ENCODE measurements at regions not wholly inside any gene's neighbourhood (a gene's known extent, or its start where the extent isn't known, plus 50 kb on each side); places are given as distances from the start of the nearest gene placed in this dataset.
"Not testable (repeated sequence)": the region's sequence is repeated elsewhere in the genome, so short reads cannot be mapped to it uniquely, and the experiment has no call there.

DNA sequence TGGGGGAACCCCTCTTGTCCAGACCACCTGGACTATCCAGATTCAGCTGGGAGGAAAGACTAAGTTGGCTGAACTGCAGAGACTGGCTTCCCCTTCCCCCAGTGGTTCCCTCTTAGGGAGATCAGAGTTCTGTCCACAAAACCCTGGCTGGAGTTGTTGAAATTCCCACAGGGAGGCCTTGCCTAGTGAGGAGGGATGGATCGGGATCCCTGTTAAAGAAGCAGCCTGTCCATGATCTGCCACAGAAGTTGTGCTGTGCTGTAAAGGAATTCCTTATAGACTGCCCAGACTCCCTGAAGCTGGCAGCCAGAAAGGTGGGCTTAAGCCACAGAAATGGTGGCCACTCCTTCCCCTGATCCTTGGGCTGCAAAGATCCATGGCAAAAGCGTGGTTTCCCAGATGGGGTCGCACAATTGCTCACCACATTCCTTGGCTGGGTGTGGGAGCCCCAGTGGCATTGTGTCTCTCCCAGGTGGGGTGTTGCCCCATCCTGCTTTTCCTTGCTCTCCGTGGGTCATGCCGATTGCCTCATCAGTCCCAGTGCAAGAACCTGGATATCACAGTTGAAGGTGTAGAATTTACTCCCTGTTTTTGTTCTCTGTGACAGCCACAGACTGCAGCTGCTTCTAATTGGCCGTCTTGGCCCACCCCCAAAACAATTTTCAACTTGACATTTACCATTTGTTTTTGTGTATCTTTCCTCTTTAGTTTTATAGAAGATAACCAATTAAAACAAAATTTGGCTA, 342.4 kb downstream of the FGF10 start:
- Histone ChIP-seq H3K36me3 (ENCODE audit: control insufficient read depth in 1 of 2, insufficient read depth in 2 of 2, low read depth in 1 of 2, low read length in 2 of 2) (no peaks in the 10 kb centered on the region), H3K79me1 (replicated peaks; ENCODE audit: low read length, poor library complexity, severe bottlenecking) (no peaks in the 10 kb centered on the region)
- DNase-seq: no peak

GRCh38 chr5:44044549-44044948, 344.7 kb downstream of the FGF10 start:
- 74% methylated on average over 4 of the region's 4 CpGs for WGBS
- not testable (repeated sequence) for H2AK5ac ChIP-seq (ENCODE audit: low read length, severe bottlenecking); H3K36me3 ChIP-seq (ENCODE audit: control insufficient read depth in 1 of 2, insufficient read depth in 2 of 2, low read depth in 1 of 2, low read length in 2 of 2); H3K23ac ChIP-seq (ENCODE audit: low read length in 2 of 2); H3K9me3 ChIP-seq (ENCODE audit: control insufficient read depth, low read length); DNase-seq; H3K18ac ChIP-seq (ENCODE audit: low read depth in 1 of 2, low read length in 2 of 2); H4K8ac ChIP-seq (ENCODE audit: low read length); H3K27ac ChIP-seq (ENCODE audit: low read length, poor library complexity, severe bottlenecking); H2AFZ ChIP-seq (ENCODE audit: low read depth, low read length); H3K14ac ChIP-seq (ENCODE audit: low read length in 2 of 2); H3K4me1 ChIP-seq (ENCODE audit: control insufficient read depth, insufficient read depth, low read depth, low read length); H3K4ac ChIP-seq (ENCODE audit: low read depth in 1 of 2, low read length in 2 of 2); H2BK15ac ChIP-seq (ENCODE audit: low read depth, poor library complexity, severe bottlenecking); H4K91ac ChIP-seq (ENCODE audit: low read length); H3K27me3 ChIP-seq (ENCODE audit: control insufficient read depth in 1 of 2, insufficient read depth in 1 of 2, low read length in 2 of 2); H2BK120ac ChIP-seq (ENCODE audit: low read depth, low read length); H3K79me1 ChIP-seq (replicated peaks; ENCODE audit: low read length, poor library complexity, severe bottlenecking); H3K4me3 ChIP-seq (ENCODE audit: insufficient read depth in 1 of 2, low read depth in 1 of 2, low read length in 2 of 2); H3K4me2 ChIP-seq (ENCODE audit: low read length, poor library complexity, severe bottlenecking); H3K9ac ChIP-seq (ENCODE audit: low read length); H2BK12ac ChIP-seq (ENCODE audit: low read length in 2 of 2); H2BK5ac ChIP-seq (ENCODE audit: low read depth, low read length, poor library complexity, severe bottlenecking)

More for the DNA sequence above, 342.4 kb downstream of the FGF10 start:
- 87% methylated on average over 5 of the region's 6 CpGs for WGBS
- H3K23ac ChIP-seq (ENCODE audit: low read length in 2 of 2): no peak overlapping the region
- no peak overlapping the region for H3K14ac ChIP-seq (ENCODE audit: low read length in 2 of 2)
- H3K4me1 ChIP-seq (ENCODE audit: control insufficient read depth, insufficient read depth, low read depth, low read length): no peaks in the 10 kb centered on the region
- H2BK12ac ChIP-seq (ENCODE audit: low read length in 2 of 2): no peak overlapping the region
- no peak overlapping the region for H4K8ac ChIP-seq (ENCODE audit: low read length)
- no peak overlapping the region for H3K27ac ChIP-seq (ENCODE audit: low read length, poor library complexity, severe bottlenecking)
- no peak overlapping the region for H3K9ac ChIP-seq (ENCODE audit: low read length)
- no peak overlapping the region for H3K4me3 ChIP-seq (ENCODE audit: insufficient read depth in 1 of 2, low read depth in 1 of 2, low read length in 2 of 2)
- no peak overlapping the region for H2BK15ac ChIP-seq (ENCODE audit: low read depth, poor library complexity, severe bottlenecking)
- H3K18ac ChIP-seq (ENCODE audit: low read depth in 1 of 2, low read length in 2 of 2): no peak overlapping the region
- no peak overlapping the region for H4K91ac ChIP-seq (ENCODE audit: low read length)
- H2AK5ac ChIP-seq (ENCODE audit: low read length, severe bottlenecking): no peak overlapping the region
- no peaks in the 10 kb centered on the region for H3K27me3 ChIP-seq (ENCODE audit: control insufficient read depth in 1 of 2, insufficient read depth in 1 of 2, low read length in 2 of 2)
- H2AFZ ChIP-seq (ENCODE audit: low read depth, low read length): no peak overlapping the region
- H2BK5ac ChIP-seq (ENCODE audit: low read depth, low read length, poor library complexity, severe bottlenecking): no peak overlapping the region
- no peak overlapping the region for H3K4me2 ChIP-seq (ENCODE audit: low read length, poor library complexity, severe bottlenecking)
- H2BK120ac ChIP-seq (ENCODE audit: low read depth, low read length): no peak overlapping the region
- peaks cover 5% of the 10 kb centered on the region for H3K9me3 ChIP-seq (ENCODE audit: control insufficient read depth, low read length)
- no peak overlapping the region for H3K4ac ChIP-seq (ENCODE audit: low read depth in 1 of 2, low read length in 2 of 2)

- H2BK120ac ChIP-seq (ENCODE audit: low read depth, low read length): no peak overlapping the region
- H3K9me3 ChIP-seq (ENCODE audit: control insufficient read depth, low read length): no peaks in the 10 kb centered on the region
- no peak overlapping the region for H3K9ac ChIP-seq (ENCODE audit: low read length)
- H2BK12ac ChIP-seq (ENCODE audit: low read length in 2 of 2): no peak overlapping the region
- H3K23ac ChIP-seq (ENCODE audit: low read length in 2 of 2): no peak overlapping the region
- no peaks in the 10 kb centered on the region for H3K27me3 ChIP-seq (ENCODE audit: control insufficient read depth in 1 of 2, insufficient read depth in 1 of 2, low read length in 2 of 2)
- no peak overlapping the region for H3K14ac ChIP-seq (ENCODE audit: low read length in 2 of 2)
- no peak for DNase-seq
- H2AK5ac ChIP-seq (ENCODE audit: low read length, severe bottlenecking): no peak overlapping the region
- no peaks in the 10 kb centered on the region for H3K4me1 ChIP-seq (ENCODE audit: control insufficient read depth, insufficient read depth, low read depth, low read length)
- no peak overlapping the region for H2AFZ ChIP-seq (ENCODE audit: low read depth, low read length)
- H3K4me2 ChIP-seq (ENCODE audit: low read length, poor library complexity, severe bottlenecking): no peak overlapping the region
- H2BK15ac ChIP-seq (ENCODE audit: low read depth, poor library complexity, severe bottlenecking): no peak overlapping the region
- H3K79me1 ChIP-seq (replicated peaks; ENCODE audit: low read length, poor library complexity, severe bottlenecking): no peaks in the 10 kb centered on the region
- no peak overlapping the region for H3K4ac ChIP-seq (ENCODE audit: low read depth in 1 of 2, low read length in 2 of 2)
- H3K36me3 ChIP-seq (ENCODE audit: control insufficient read depth in 1 of 2, insufficient read depth in 2 of 2, low read depth in 1 of 2, low read length in 2 of 2): no peaks in the 10 kb centered on the region
- H3K27ac ChIP-seq (ENCODE audit: low read length, poor library complexity, severe bottlenecking): no peak overlapping the region
- no peak overlapping the region for H2BK5ac ChIP-seq (ENCODE audit: low read depth, low read length, poor library complexity, severe bottlenecking)
- H3K18ac ChIP-seq (ENCODE audit: low read depth in 1 of 2, low read length in 2 of 2): no peak overlapping the region
- no peak overlapping the region for H4K91ac ChIP-seq (ENCODE audit: low read length)
- H3K4me3 ChIP-seq (ENCODE audit: insufficient read depth in 1 of 2, low read depth in 1 of 2, low read length in 2 of 2): no peak overlapping the region
- WGBS: 60% methylated on average over 1 of the region's 1 CpG
- H4K8ac ChIP-seq (ENCODE audit: low read length): no peak overlapping the region
These were observed 361.0 kb downstream of the FGF10 start for GRCh38 chr5:44028226-44028625.

- Histone ChIP-seq H3K36me3 (ENCODE audit: control insufficient read depth in 1 of 2, insufficient read depth in 2 of 2, low read depth in 1 of 2, low read length in 2 of 2) (no peaks in the 10 kb centered on the region), H3K23ac (ENCODE audit: low read length in 2 of 2) (no peak overlapping the region), H3K14ac (ENCODE audit: low read length in 2 of 2) (no peak overlapping the region), H3K4ac (ENCODE audit: low read depth in 1 of 2, low read length in 2 of 2) (no peak overlapping the region), H3K18ac (ENCODE audit: low read depth in 1 of 2, low read length in 2 of 2) (no peak overlapping the region), H3K9me3 (ENCODE audit: control insufficient read depth, low read length) (no peaks in the 10 kb centered on the region), H2BK15ac (ENCODE audit: low read depth, poor library complexity, severe bottlenecking) (no peak overlapping the region), H2BK12ac (ENCODE audit: low read length in 2 of 2) (no peak overlapping the region), H3K27me3 (ENCODE audit: control insufficient read depth in 1 of 2, insufficient read depth in 1 of 2, low read length in 2 of 2) (no peaks in the 10 kb centered on the region), H2BK120ac (ENCODE audit: low read depth, low read length) (no peak overlapping the region), H4K91ac (ENCODE audit: low read length) (no peak overlapping the region), H2AK5ac (ENCODE audit: low read length, severe bottlenecking) (no peak overlapping the region), H3K79me1 (replicated peaks; ENCODE audit: low read length, poor library complexity, severe bottlenecking) (no peaks in the 10 kb centered on the region), H3K4me1 (ENCODE audit: control insufficient read depth, insufficient read depth, low read depth, low read length) (no peaks in the 10 kb centered on the region), H2AFZ (ENCODE audit: low read depth, low read length) (no peak overlapping the region), H3K9ac (ENCODE audit: low read length) (no peak overlapping the region), H3K27ac (ENCODE audit: low read length, poor library complexity, severe bottlenecking) (no peak overlapping the region), H3K4me3 (ENCODE audit: insufficient read depth in 1 of 2, low read depth in 1 of 2, low read length in 2 of 2) (no peak overlapping the region), H4K8ac (ENCODE audit: low read length) (no peak overlapping the region), H2BK5ac (ENCODE audit: low read depth, low read length, poor library complexity, severe bottlenecking) (no peak overlapping the region), H3K4me2 (ENCODE audit: low read length, poor library complexity, severe bottlenecking) (no peak overlapping the region)
- no peak for DNase-seq
These were observed 366.6 kb downstream of the FGF10 start for GRCh38 chr5:44022622-44023021.
